ENCODE measurements at regions not wholly inside any gene's neighbourhood (a gene's known extent, or its start where the extent isn't known, plus 50 kb on each side); places are given as distances from the start of the nearest gene placed in this dataset.

- FAIRE-seq (no peak), DNase-seq (ENCODE audit: low read depth, low spot score) (no peak), ATAC-seq (no peak)
- Histone ChIP-seq H3K27ac (ENCODE audit: control insufficient read depth, insufficient read depth) (no peak overlapping the region), H3K36me3 (ENCODE audit: control insufficient read depth in 2 of 2, insufficient read depth in 2 of 2, low read length in 1 of 2) (no peaks in the 10 kb centered on the region), H3K79me2 (ENCODE audit: control insufficient read depth, insufficient read depth, low read length) (no peaks in the 10 kb centered on the region), H3K9me3 (replicated peaks; ENCODE audit: control insufficient read depth, insufficient read depth, low read length) (no peaks in the 10 kb centered on the region), H3K9ac (ENCODE audit: control insufficient read depth, insufficient read depth, low read length) (no peak overlapping the region), H3K4me2 (ENCODE audit: control insufficient read depth, insufficient read depth) (no peak overlapping the region), H3K4me1 (ENCODE audit: control insufficient read depth, insufficient read depth, low read length) (no peaks in the 10 kb centered on the region), H4K20me1 (ENCODE audit: control insufficient read depth, insufficient read depth) (no peaks in the 10 kb centered on the region), H2AFZ (ENCODE audit: control insufficient read depth, low read depth, low read length) (no peak overlapping the region), H3K27me3 (replicated peaks in 1 of 2; ENCODE audit: control insufficient read depth in 2 of 2, insufficient read depth in 2 of 2, low read length in 1 of 2) (no peaks in the 10 kb centered on the region), H3K4me3 (no peak overlapping the region)
- ChIA-PET POLR2A (no interaction called here), SMC1A (ENCODE audit: uncharacterized antibody, unreplicated experiment) (no interaction called here), RAD21 (ENCODE audit: unreplicated experiment) (no interaction called here), CTCF (no interaction called here)
- TF ChIP-seq MEF2B (IDR thresholded peaks at IDR 0.05; ENCODE audit: partially characterized antibody, poor library complexity, severe bottlenecking) = no peak
- TF ChIP-seq SREBF2 (IDR thresholded peaks at IDR 0.05; ENCODE audit: low read length) = no peak
- TF ChIP-seq, protein P1, sequence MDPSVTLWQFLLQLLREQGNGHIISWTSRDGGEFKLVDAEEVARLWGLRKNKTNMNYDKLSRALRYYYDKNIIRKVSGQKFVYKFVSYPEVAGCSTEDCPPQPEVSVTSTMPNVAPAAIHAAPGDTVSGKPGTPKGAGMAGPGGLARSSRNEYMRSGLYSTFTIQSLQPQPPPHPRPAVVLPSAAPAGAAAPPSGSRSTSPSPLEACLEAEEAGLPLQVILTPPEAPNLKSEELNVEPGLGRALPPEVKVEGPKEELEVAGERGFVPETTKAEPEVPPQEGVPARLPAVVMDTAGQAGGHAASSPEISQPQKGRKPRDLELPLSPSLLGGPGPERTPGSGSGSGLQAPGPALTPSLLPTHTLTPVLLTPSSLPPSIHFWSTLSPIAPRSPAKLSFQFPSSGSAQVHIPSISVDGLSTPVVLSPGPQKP (IDR thresholded peaks at IDR 0.05; ENCODE audit: low read depth, low read length) = no peak
- no peak for TF ChIP-seq SUPT20H (IDR thresholded peaks at IDR 0.05; ENCODE audit: borderline replicate concordance, control insufficient read depth, low read depth, low read length)
- no peak for TF ChIP-seq FOS (IDR thresholded peaks at IDR 0.05; ENCODE audit: borderline replicate concordance, extremely low read depth, insufficient read length)
- no peak for TF ChIP-seq ZNF592 (IDR thresholded peaks at IDR 0.05)
- no peak for TF ChIP-seq RELA (IDR thresholded peaks at IDR 0.05; ENCODE audit: borderline replicate concordance, partially characterized antibody)
- TF ChIP-seq BMI1 (IDR thresholded peaks at IDR 0.05; ENCODE audit: borderline replicate concordance) = no peak
- no peak for TF ChIP-seq IKZF1 (conservative IDR thresholded peaks at IDR 0.05)
- TF ChIP-seq HDAC2 (IDR thresholded peaks at IDR 0.05) = no peak
- no peak for TF ChIP-seq FOXK2 (IDR thresholded peaks at IDR 0.05)
- no peak for TF ChIP-seq SIN3A (IDR thresholded peaks at IDR 0.05; ENCODE audit: low read depth, low read length)
- no peak for TF ChIP-seq WRNIP1 (IDR thresholded peaks at IDR 0.05; ENCODE audit: borderline replicate concordance, low read depth, low read length)
- no peak for TF ChIP-seq ATF7 (IDR thresholded peaks at IDR 0.05; ENCODE audit: low read depth)
- TF ChIP-seq BACH1 (IDR thresholded peaks at IDR 0.05; ENCODE audit: borderline replicate concordance) = no peak
- TF ChIP-seq, protein P2, sequence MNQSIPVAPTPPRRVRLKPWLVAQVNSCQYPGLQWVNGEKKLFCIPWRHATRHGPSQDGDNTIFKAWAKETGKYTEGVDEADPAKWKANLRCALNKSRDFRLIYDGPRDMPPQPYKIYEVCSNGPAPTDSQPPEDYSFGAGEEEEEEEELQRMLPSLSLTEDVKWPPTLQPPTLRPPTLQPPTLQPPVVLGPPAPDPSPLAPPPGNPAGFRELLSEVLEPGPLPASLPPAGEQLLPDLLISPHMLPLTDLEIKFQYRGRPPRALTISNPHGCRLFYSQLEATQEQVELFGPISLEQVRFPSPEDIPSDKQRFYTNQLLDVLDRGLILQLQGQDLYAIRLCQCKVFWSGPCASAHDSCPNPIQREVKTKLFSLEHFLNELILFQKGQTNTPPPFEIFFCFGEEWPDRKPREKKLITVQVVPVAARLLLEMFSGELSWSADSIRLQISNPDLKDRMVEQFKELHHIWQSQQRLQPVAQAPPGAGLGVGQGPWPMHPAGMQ (IDR thresholded peaks at IDR 0.05; ENCODE audit: borderline replicate concordance) = no peak
- TF ChIP-seq, protein P3, sequence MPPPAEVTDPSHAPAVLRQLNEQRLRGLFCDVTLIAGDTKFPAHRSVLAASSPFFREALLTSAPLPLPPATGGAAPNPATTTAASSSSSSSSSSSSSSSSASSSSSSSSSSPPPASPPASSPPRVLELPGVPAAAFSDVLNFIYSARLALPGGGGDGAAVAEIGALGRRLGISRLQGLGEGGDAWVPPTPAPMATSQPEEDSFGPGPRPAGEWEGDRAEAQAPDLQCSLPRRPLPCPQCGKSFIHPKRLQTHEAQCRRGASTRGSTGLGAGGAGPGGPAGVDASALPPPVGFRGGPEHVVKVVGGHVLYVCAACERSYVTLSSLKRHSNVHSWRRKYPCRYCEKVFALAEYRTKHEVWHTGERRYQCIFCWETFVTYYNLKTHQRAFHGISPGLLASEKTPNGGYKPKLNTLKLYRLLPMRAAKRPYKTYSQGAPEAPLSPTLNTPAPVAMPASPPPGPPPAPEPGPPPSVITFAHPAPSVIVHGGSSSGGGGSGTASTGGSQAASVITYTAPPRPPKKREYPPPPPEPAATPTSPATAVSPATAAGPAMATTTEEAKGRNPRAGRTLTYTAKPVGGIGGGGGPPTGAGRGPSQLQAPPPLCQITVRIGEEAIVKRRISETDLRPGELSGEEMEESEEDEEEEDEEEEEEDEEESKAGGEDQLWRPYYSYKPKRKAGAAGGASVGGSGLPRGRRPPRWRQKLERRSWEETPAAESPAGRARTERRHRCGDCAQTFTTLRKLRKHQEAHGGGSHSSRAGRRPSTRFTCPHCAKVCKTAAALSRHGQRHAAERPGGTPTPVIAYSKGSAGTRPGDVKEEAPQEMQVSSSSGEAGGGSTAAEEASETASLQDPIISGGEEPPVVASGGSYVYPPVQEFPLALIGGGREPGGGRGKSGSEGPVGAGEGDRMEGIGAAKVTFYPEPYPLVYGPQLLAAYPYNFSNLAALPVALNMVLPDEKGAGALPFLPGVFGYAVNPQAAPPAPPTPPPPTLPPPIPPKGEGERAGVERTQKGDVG (CRISPR knock-in tag; IDR thresholded peaks at IDR 0.05) = no peak
- BruUV-seq (replicated peaks) = no TSS peak
- intact Hi-C loops (cut with micrococcal nuclease; ENCODE audit: unreplicated experiment) (no loop called here), in situ Hi-C loops (cut with MboI) (no loop called here)
These were observed 2139.9 kb downstream of the PCDH9 start for GRCh38 chr13:65090186-65090585.
